Coronary artery (tissue), 2 donors: ENCODE measurements at regions not wholly inside any gene's neighbourhood (a gene's known extent, or its start where the extent isn't known, plus 50 kb on each side); places are given as distances from the start of the nearest gene placed in this dataset.

Experiments used
- DNase-seq: peaks from one replicate; pipeline ENCODE4 v3.0.0-alpha.2; 2017; ENCODE audit warnings: low spot score
- H3K27ac ChIP-seq, 2 donors: fragments of 200-600 bp; sonication (generic); one replicate each; pipeline ENCODE4 v1.5.1; 2016 to 2019
- H3K4me3 ChIP-seq: fragments of 200-600 bp; sonication (generic); 2 replicates; pipeline ENCODE4 v1.5.1; 2016; ENCODE audit warnings: mild to moderate bottlenecking, moderate library complexity
- TF ChIP-seq, protein P1 (sequence below): fragments of 200-600 bp; sonication (generic); IDR thresholded peaks from one replicate; pipeline ENCODE4 v1.5.1; 2019; ENCODE audit warnings: antibody characterized with exemption

DNA sequence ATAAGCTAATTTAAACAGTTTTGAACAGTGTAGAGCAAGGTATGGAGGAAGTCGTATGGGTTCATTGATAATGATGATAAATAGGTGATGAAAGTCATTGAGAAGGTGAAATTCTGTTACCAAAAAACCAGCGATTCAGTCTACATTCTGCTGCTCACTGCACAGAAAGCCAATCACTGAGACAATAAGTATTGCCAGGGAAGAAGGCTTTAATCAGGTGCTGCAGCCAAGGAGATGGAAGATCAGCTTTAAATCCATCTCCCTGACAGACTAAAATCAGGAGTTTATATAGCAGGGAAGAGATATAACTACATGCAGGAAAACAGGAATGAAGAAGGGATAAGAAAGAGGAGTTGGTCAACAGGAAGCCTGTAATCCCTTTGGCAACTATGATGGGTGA lies 361.3 kb upstream of the C1orf174 start:
- Histone ChIP-seq H3K27ac (no peak overlapping the region), H3K4me3 (no peak overlapping the region)
- DNase-seq = no peak
- TF ChIP-seq, protein P1, sequence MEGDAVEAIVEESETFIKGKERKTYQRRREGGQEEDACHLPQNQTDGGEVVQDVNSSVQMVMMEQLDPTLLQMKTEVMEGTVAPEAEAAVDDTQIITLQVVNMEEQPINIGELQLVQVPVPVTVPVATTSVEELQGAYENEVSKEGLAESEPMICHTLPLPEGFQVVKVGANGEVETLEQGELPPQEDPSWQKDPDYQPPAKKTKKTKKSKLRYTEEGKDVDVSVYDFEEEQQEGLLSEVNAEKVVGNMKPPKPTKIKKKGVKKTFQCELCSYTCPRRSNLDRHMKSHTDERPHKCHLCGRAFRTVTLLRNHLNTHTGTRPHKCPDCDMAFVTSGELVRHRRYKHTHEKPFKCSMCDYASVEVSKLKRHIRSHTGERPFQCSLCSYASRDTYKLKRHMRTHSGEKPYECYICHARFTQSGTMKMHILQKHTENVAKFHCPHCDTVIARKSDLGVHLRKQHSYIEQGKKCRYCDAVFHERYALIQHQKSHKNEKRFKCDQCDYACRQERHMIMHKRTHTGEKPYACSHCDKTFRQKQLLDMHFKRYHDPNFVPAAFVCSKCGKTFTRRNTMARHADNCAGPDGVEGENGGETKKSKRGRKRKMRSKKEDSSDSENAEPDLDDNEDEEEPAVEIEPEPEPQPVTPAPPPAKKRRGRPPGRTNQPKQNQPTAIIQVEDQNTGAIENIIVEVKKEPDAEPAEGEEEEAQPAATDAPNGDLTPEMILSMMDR = no peak

DNA sequence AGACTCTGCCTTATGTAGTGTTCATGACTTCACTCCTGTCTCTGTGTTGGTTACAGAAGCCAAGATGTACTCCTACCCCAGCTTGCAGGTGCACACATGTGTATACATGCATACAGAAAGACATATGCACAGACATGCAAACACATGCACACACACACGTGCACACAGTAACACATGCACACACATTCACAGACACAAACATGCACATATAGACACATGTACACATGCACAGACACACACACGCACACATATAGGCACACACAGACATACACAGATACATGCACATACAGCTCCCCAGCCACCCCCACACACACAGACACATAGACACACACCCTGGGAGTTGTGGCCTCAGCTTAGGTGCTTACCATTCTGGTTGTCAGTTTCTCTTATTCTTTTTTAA lies 362.6 kb upstream of the C1orf174 start:
- no peak overlapping the region for H3K4me3 ChIP-seq
- DNase-seq = no peak
- TF ChIP-seq, protein P1 = no peak
- no peak overlapping the region for H3K27ac ChIP-seq

DNA sequence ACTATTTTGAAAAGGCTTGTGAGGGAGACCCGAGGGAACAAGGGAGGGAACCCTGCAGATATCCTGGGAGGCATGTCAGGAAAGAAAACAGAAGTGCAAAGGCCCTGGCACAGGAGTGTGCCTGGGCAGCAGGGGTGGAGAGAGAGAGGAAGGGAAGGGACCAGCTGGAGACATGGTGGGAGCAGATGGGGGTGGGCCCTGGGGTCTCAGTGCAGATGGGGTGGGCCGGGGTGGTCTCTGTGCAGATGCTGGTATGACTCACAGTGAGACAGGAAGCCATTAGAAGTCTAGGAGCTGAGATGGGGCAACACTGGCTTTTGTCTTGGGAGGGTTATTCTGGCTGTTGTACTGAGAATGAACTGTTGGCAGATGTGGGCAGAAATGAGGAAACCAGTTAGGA lies 363.6 kb upstream of the C1orf174 start:
- no peak overlapping the region for H3K4me3 ChIP-seq
- DNase-seq = no peak
- TF ChIP-seq, protein P1 = no peak

DNA sequence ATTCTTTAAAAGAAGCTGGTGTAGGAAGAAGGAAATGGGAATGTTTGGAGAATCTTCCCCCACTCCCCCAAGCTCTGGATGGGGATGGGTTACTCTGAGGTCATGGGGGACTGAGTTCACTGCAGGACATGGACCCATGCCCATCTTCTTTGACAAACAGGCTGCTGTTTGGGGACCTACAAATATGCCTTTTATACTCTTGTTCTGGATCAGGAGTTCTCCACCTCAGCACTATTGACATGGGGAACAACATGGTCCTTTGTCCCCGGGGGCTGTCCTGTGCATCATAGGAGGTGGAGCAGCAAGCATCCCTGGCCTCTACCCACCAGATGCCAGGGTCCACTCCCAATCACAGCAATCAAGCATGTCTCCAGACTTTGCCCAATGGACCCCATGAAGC lies 365.8 kb upstream of the C1orf174 start:
- DNase-seq = no peak
- TF ChIP-seq, protein P1 = no peak
- Histone ChIP-seq H3K4me3 (no peak overlapping the region), H3K27ac (no peak overlapping the region)

More for the DNA sequence above, 363.6 kb upstream of the C1orf174 start:
- H3K27ac ChIP-seq = no peak overlapping the region

DNA sequence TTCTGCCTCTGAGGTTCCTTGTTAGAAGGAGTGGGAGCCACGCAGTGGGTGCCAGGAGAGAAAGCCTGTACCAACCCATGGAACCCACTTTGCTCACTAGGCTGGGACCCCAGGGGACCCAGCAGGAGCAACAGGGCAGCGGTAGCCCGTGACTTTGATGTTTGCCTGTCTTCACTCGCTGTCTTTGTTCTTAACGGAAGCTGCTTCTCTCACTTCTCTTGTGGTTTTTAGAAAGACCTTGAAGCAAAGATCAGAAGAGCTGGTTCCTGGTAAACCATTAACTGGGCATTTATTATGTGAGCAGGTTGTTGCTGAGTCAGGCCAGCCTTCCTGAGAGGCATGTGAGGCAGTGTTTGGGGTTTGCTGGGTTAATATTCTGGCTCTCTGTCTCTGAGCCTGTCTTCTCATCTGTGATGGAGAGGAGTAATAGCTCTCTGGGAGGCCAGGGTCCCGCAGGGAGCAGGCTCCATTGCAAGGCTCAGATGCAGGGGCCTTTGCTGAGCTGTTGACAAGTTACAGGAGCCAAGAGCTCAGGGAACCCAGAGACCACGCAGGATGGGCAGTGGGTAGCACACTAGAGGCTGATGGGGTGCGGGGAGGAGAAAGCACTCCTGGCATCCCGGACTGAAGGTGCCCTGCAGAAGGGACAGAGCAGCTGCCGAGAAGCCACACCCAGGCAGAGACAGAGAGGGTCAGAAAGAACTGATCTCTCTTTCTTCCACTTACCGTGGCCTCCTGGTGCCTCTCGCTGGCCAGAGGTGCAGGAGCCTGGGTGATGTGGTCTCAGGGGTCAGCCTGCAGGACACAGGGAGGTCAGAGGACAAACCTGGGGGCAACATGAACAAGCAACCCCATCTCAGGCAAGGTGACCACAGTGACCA lies 367.5 kb upstream of the C1orf174 start:
- no peak for DNase-seq
- H3K27ac ChIP-seq = no peak overlapping the region
- TF ChIP-seq, protein P1 = no peak
- H3K4me3 ChIP-seq = no peak overlapping the region

DNA sequence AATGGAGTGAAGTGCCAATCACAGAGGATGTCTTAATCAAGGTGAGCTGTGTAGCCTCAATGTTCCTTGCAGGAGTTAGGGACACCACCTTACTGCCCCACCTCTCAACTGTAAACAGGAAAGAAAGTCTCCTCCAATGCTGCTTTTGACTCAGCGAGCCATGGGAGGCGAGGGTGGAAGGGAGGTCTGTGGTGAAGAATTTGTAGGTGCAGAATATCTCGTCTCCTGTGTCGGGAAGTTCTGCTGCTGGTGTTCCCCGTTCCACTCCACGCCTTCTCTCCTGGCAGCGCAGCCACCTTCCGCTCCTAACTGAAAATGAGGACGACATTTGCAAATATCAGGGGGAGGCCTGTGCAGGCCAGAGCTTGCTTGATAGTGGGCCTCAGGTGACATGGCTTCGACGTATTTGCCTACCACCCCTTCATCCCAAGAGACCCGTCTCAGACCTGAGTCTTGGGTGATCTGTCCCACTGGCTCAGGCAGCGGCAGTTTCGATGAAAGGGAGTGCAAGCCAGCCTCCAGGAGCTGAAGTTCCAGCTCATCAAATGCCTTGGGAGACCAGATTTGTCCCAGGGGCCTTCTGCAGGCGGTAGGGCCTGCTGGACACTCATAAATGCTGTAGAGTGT lies 368.3 kb upstream of the C1orf174 start:
- DNase-seq = no peak

More for the DNA sequence above, 368.3 kb upstream of the C1orf174 start:
- TF ChIP-seq, protein P1 = no peak
- no peak overlapping the region for H3K27ac ChIP-seq
- H3K4me3 ChIP-seq = no peak overlapping the region
